Neural crest cell (in vitro differentiated cells): ENCODE measurements at regions not wholly inside any gene's neighbourhood (a gene's known extent, or its start where the extent isn't known, plus 50 kb on each side); places are given as distances from the start of the nearest gene placed in this dataset.
"Not testable (repeated sequence)": the region's sequence is repeated elsewhere in the genome, so short reads cannot be mapped to it uniquely, and the experiment has no call there.

ENCODE experiments used
- DNase-seq: peaks from one replicate; pipeline ENCODE4 v3.0.0; 2021; ENCODE audit warnings: low read depth, mixed read lengths, low spot score
- H3K27ac Mint-ChIP-seq: one replicate; pipeline ENCODE4 v1.8.0; 2021; ENCODE audit warnings: mild to moderate bottlenecking, mixed read lengths; ENCODE audit not compliant: unreplicated experiment
- H3K27me3 Mint-ChIP-seq: 2 replicates; pipeline ENCODE4 v1.8.0; 2021; ENCODE audit warnings: low read depth, mild to moderate bottlenecking, mixed read lengths
- H3K36me3 Mint-ChIP-seq: 2 replicates; pipeline ENCODE4 v1.8.0; 2021; ENCODE audit warnings: low read depth, mild to moderate bottlenecking, mixed read lengths
- H3K4me1 Mint-ChIP-seq: 2 replicates; pipeline ENCODE4 v1.8.0; 2021; ENCODE audit warnings: mixed read lengths
- H3K4me3 Mint-ChIP-seq: one replicate; pipeline ENCODE4 v1.8.0; 2021; ENCODE audit warnings: mild to moderate bottlenecking, mixed read lengths
- H3K9me3 Mint-ChIP-seq: 2 replicates; pipeline ENCODE4 v1.8.0; 2021; ENCODE audit warnings: mixed read lengths
- TF ChIP-seq, protein P1 (sequence below): fragments of 200-600 bp; sonication (generic); conservative IDR thresholded peaks from 2 replicates; pipeline ENCODE4 v1.5.0; 2021; ENCODE audit warnings: antibody characterized with exemption, mild to moderate bottlenecking

DNA sequence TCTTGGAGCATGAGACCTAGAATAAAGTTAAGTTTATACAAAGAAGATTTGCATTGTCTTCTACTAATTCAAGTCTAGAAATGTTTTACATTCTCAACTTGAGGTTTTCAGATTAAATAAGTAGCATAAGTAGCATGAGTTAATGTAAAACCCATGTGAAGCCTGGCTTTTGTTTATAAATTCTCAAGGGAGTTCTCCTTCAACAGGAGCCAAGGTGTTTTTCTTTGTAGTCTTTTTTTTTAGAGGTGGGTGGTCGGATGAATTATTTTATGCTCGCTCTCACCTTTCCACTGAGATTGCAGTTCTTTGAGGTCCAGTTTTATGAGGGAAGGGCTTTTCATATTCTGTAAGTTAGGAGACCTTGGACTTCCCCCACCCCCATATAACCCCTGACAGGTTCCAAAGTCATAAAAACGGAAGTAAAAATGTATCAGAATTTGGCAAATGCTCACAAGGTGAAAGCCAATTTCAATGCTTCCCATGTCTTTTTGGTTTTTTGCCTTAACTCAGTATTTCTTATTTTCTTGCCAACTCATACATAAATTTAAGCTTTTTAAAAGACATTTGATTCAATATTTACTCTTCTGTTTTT lies 244.3 kb upstream of the ASCC3 start:
- TF ChIP-seq, protein P1, sequence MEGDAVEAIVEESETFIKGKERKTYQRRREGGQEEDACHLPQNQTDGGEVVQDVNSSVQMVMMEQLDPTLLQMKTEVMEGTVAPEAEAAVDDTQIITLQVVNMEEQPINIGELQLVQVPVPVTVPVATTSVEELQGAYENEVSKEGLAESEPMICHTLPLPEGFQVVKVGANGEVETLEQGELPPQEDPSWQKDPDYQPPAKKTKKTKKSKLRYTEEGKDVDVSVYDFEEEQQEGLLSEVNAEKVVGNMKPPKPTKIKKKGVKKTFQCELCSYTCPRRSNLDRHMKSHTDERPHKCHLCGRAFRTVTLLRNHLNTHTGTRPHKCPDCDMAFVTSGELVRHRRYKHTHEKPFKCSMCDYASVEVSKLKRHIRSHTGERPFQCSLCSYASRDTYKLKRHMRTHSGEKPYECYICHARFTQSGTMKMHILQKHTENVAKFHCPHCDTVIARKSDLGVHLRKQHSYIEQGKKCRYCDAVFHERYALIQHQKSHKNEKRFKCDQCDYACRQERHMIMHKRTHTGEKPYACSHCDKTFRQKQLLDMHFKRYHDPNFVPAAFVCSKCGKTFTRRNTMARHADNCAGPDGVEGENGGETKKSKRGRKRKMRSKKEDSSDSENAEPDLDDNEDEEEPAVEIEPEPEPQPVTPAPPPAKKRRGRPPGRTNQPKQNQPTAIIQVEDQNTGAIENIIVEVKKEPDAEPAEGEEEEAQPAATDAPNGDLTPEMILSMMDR = no peak
- no peak overlapping the region for H3K4me3 Mint-ChIP-seq
- no peaks in the 10 kb centered on the region for H3K36me3 Mint-ChIP-seq
- DNase-seq = no peak
- H3K27ac Mint-ChIP-seq = no peak overlapping the region
- H3K27me3 Mint-ChIP-seq = no peaks in the 10 kb centered on the region
- peaks cover 6% of the 10 kb centered on the region for H3K4me1 Mint-ChIP-seq
- H3K9me3 Mint-ChIP-seq = no peaks in the 10 kb centered on the region

DNA sequence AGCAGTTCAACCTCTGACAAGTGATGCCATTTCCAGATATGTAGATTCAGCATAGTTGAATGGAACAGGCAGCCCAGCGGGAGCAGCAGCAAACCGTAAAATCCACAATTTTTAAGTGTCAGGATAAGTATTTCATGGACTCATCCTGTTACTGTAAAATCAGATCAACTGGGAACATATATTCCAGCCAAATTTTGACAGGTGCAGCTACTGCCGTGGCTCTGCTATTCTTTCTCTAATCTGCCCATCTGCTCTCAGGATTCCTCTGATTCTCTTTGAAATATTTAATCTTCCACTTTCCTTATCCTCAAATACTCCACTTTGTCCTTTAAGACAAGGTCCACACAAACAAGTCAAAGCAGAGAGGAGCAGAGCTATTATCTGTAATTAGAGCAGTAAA lies 245.4 kb upstream of the ASCC3 start:
- H3K9me3 Mint-ChIP-seq = peaks cover 4% of the 10 kb centered on the region
- H3K4me3 Mint-ChIP-seq = no peak overlapping the region
- H3K27ac Mint-ChIP-seq = no peak overlapping the region
- no peaks in the 10 kb centered on the region for H3K27me3 Mint-ChIP-seq
- no peak for DNase-seq
- TF ChIP-seq, protein P1 = no peak
- peaks cover 11% of the 10 kb centered on the region for H3K4me1 Mint-ChIP-seq
- no peaks in the 10 kb centered on the region for H3K36me3 Mint-ChIP-seq

DNA sequence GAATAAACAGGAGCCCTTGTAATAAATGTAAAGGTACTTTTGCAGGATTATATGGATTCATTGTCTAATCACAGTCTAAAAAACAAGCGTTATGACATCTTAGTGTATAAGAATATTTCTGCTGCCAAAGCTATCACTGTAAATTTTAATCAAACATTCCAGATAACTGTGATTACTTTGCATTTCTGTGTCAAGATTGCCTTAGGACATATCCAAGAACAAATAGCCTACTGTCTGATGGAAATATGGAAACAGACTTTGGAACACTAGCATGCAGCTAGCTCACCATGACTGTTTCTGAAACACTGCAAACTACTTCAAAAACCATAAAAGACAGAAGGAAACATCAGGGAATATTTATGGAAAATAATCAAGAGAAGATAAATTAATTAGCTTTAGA lies 248.7 kb upstream of the ASCC3 start:
- peaks cover 7% of the 10 kb centered on the region for H3K9me3 Mint-ChIP-seq
- H3K27ac Mint-ChIP-seq = no peak overlapping the region
- no peak for DNase-seq
- H3K27me3 Mint-ChIP-seq = no peaks in the 10 kb centered on the region
- H3K4me1 Mint-ChIP-seq = peaks cover 11% of the 10 kb centered on the region
- H3K36me3 Mint-ChIP-seq = no peaks in the 10 kb centered on the region
- H3K4me3 Mint-ChIP-seq = no peak overlapping the region
- TF ChIP-seq, protein P1 = no peak

DNA sequence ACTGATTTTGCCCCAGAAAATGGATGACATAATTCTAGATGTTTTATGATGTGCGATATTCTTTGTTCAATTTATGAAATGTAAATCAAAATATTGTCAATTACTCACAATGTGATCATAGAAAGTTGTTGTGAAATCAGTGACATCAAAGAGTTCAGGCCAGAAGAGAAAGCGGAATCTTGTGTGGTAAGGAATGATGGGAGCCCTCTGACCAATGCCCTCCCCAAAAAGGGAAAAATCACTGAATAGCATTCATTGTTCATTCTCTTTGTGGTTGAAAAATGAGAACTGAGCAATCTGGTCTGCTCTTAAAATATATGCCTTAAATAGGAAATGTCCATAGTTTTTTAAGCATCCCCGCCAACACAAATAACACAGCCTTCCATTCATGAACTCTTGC lies 247.1 kb upstream of the GRIK2 start:
- no peak overlapping the region for H3K4me3 Mint-ChIP-seq
- H3K27ac Mint-ChIP-seq = peak overlapping the region; percentile 96
- H3K4me1 Mint-ChIP-seq = peaks cover 28% of the 10 kb centered on the region
- H3K27me3 Mint-ChIP-seq = no peaks in the 10 kb centered on the region
- DNase-seq = no peak
- peaks cover 2% of the 10 kb centered on the region for H3K9me3 Mint-ChIP-seq
- TF ChIP-seq, protein P1 = no peak
- no peaks in the 10 kb centered on the region for H3K36me3 Mint-ChIP-seq

DNA sequence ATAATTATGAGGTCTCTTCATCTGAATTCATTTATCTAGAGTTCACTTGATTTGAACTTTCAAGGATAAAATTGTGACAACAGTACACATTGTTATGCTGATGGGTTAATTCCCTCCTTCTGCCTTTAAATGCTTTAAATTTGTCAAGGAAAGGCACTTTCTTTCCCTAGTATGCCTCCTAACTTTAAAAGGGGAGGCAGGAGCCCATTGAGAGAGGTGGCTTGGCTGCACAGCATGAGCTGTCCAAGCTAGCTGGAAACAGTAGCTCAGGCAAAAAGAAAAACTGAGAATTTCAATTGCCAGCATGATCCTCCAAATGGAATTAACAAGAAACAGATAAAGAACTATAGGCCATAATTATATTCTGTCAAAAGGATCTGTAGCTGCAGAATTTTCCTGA lies 243.3 kb upstream of the GRIK2 start:
- Mint-ChIP-seq H3K4me1 (peaks cover 22% of the 10 kb centered on the region), H3K36me3 (no peaks in the 10 kb centered on the region), H3K9me3 (no peaks in the 10 kb centered on the region), H3K27me3 (no peaks in the 10 kb centered on the region), H3K4me3 (no peak overlapping the region), H3K27ac (no peak overlapping the region)
- DNase-seq = no peak
- TF ChIP-seq, protein P1 = no peak

DNA sequence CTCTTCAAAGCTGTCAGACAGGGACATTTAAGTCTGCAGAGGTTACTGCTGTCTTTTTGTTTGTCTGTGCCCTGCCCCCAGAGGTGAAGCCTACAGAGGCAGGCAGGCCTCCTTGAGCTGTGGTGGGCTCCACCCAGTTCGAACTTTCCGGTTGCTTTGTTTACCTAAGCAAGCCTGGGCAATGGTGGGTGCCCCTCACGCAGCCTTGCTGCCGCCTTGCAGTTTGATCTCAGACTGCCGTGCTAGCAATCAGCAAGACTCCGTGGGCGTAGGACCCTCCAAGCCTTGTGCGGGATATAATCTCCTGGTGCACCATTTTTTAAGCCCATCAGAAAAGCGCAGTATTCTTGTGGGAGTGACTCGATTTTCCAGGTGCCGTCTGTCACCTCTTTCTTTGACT lies 235.9 kb upstream of the GRIK2 start:
- not testable (repeated sequence) for H3K4me1 Mint-ChIP-seq, DNase-seq, H3K36me3 Mint-ChIP-seq, H3K27me3 Mint-ChIP-seq, H3K9me3 Mint-ChIP-seq, H3K27ac Mint-ChIP-seq, H3K4me3 Mint-ChIP-seq
